GM15510 (cell line): ENCODE measurements at regions not wholly inside any gene's neighbourhood (a gene's known extent, or its start where the extent isn't known, plus 50 kb on each side); places are given as distances from the start of the nearest gene placed in this dataset.

Experiments
- POLR2A ChIP-seq: IDR thresholded peaks from 3 replicates; pipeline ENCODE4 v1.6.1; 2011; ENCODE audit warnings: borderline replicate concordance; ENCODE audit not compliant: insufficient read length; ENCODE audit errors: extremely low read depth

- no peak for TF ChIP-seq POLR2A
Measured at GRCh38 chr6:43897571-43898302, 127.7 kb downstream of the VEGFA start.

- TF ChIP-seq POLR2A, result no peak
Measured at GRCh38 chr6:43896329-43897255, 126.6 kb downstream of the VEGFA start.

- TF ChIP-seq POLR2A, result no peak
Measured at GRCh38 chr6:43895656-43896328, 125.8 kb downstream of the VEGFA start.

- TF ChIP-seq POLR2A, result no peak
Measured at GRCh38 chr6:43893073-43893472, 123.1 kb downstream of the VEGFA start.

- TF ChIP-seq POLR2A, result no peak
Measured at GRCh38 chr6:43891072-43891870, 121.3 kb downstream of the VEGFA start.

GRCh38 chr6:43890197-43891062, 120.4 kb downstream of the VEGFA start:
- TF ChIP-seq POLR2A, result no peak

- TF ChIP-seq POLR2A, result no peak
Measured at GRCh38 chr6:43887906-43888683, 118.1 kb downstream of the VEGFA start.

GRCh38 chr6:43887340-43887858, 117.4 kb downstream of the VEGFA start:
- no peak for TF ChIP-seq POLR2A

- TF ChIP-seq POLR2A, result no peak
Measured at GRCh38 chr6:43886717-43887339, 116.8 kb downstream of the VEGFA start.

GRCh38 chr6:43886067-43886461, 116.1 kb downstream of the VEGFA start:
- TF ChIP-seq POLR2A, result no peak

GRCh38 chr6:43885399-43886066, 115.5 kb downstream of the VEGFA start:
- no peak for TF ChIP-seq POLR2A

GRCh38 chr6:43884652-43885022, 114.6 kb downstream of the VEGFA start:
- no peak for TF ChIP-seq POLR2A
